H1 (cell line): ENCODE measurements at regions not wholly inside any gene's neighbourhood (a gene's known extent, or its start where the extent isn't known, plus 50 kb on each side); places are given as distances from the start of the nearest gene placed in this dataset.

Experiments used
- CBX8 ChIP-seq: fragments of 300-800, 300-1000 bp; sonication (generic); IDR thresholded peaks from 2 replicates; pipeline ENCODE4 v1.7.1; 2016; ENCODE audit warnings: low read depth, low read length, borderline replicate concordance
- GTF2F1 ChIP-seq: IDR thresholded peaks from 2 replicates; pipeline ENCODE4 v1.6.1; 2012; ENCODE audit warnings: low read depth, low read length, improper control_type of control experiment, borderline replicate concordance
- KDM4A ChIP-seq: IDR thresholded peaks from one replicate; pipeline ENCODE4 v1.7.1; 2012; ENCODE audit warnings: low read depth, mild to moderate bottlenecking, moderate library complexity, low read length, inconsistent platforms; ENCODE audit not compliant: severe bottlenecking
- RAD21 ChIP-seq, 2 experiments: IDR thresholded peaks in 1 of 2; conservative IDR thresholded peaks in 1 of 2; 2 replicates each; pipeline ENCODE4 v1.6.1; 2011; ENCODE audit warnings: low read depth in 2 of 2, low read length in 2 of 2, improper control_type of control experiment in 1 of 2, inconsistent platforms in 1 of 2, mild to moderate bottlenecking in 1 of 2, moderate library complexity in 1 of 2
- SIN3A ChIP-seq, 2 experiments: IDR thresholded peaks in 1 of 2; conservative IDR thresholded peaks in 1 of 2; 2 replicates each; pipeline ENCODE4 v1.6.1; 2011 to 2012; ENCODE audit warnings: low read length in 2 of 2, improper control_type of control experiment in 1 of 2, low read depth in 1 of 2, mild to moderate bottlenecking in 1 of 2
- SIX5 ChIP-seq: IDR thresholded peaks from 2 replicates; pipeline ENCODE4 v1.6.1; 2011; ENCODE audit warnings: mild to moderate bottlenecking, low read depth, low read length

- TF ChIP-seq SIX5 (no peak), GTF2F1 (no peak), KDM4A (no peak), RAD21 (IDR thresholded peaks at IDR 0.05 in 1 of 2, conservative IDR thresholded peaks at IDR 0.05 in 1 of 2; ENCODE audit: low read depth in 2 of 2, low read length in 2 of 2) (0 out of 4 replicates have a peak, but pooled peaks of 1 of the 2 experiments have one; percentile 0), CBX8 (no peak), SIN3A (conservative IDR thresholded peaks at IDR 0.05 in 1 of 2, IDR thresholded peaks at IDR 0.05 in 1 of 2; ENCODE audit: low read depth in 1 of 2, low read length in 2 of 2) (no peak; a peak in 1 of 4 replicates)
Observed at GRCh38 chr2:45256867-45257641, 247.8 kb upstream of the SIX2 start (continued).
